ENCODE measurements at regions not wholly inside any gene's neighbourhood (a gene's known extent, or its start where the extent isn't known, plus 50 kb on each side); places are given as distances from the start of the nearest gene placed in this dataset.

DNA sequence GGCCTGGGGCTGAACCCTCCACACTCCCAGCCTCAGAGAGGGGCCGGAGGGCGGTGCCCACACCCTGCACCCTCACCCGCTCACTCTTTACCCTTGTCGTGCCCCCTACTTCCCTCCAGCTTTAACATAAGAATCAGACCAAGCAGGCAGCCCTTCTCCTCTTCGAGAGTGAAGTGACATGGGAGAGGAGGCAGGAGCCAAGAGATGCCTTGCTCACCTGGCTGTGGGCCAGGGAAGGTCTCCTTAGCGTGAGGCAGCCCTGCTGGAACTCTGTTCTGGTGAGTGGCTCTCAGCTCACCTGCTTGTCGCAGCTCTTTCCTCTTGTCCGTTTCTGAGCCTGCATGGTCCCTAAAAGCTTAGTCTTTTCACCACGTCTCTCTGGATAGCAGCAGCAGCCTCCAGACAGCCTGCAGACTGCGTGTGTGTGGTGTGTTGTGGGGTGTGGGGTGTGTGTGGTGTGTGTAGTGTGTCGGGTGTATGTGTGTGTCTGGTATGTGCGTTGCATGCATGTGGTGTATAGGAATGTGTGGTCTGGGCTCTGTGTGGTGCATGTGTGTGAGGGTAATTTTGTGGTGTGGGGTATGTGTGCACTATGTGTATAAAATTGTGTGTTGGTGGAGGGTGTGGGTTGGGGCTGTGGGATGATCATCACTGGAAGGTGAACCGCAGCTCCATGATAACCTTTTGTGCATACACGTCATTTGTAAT is 86.7 kb downstream of the CCDC185 start:
- H3K4me3 ChIP-seq = no peak overlapping the region
- no peak for DNase-seq
- intact Hi-C loops (cut with DNase I) = no loop called here
- H3K27me3 ChIP-seq = peaks cover 0 to 18% (median 0%) of the 10 kb centered on the region in 3 donors
- no peak for TF ChIP-seq POLR2AphosphoS5 (IDR thresholded peaks at IDR 0.05)
- TF ChIP-seq POLR2A (IDR thresholded peaks at IDR 0.05) = no peak
- TF ChIP-seq EP300 (IDR thresholded peaks at IDR 0.05) = no peak
- TF ChIP-seq CTCF (IDR thresholded peaks at IDR 0.05) = no peak
- no peak overlapping the region for H3K27ac ChIP-seq
- no peaks in the 10 kb centered on the region for H3K36me3 ChIP-seq
- no peaks in the 10 kb centered on the region for H3K4me1 ChIP-seq
- no peaks in the 10 kb centered on the region for H3K9me3 ChIP-seq
- WGBS, 2 donors = 49 to 50% methylated on average over 14 of the region's 14 CpGs

DNA sequence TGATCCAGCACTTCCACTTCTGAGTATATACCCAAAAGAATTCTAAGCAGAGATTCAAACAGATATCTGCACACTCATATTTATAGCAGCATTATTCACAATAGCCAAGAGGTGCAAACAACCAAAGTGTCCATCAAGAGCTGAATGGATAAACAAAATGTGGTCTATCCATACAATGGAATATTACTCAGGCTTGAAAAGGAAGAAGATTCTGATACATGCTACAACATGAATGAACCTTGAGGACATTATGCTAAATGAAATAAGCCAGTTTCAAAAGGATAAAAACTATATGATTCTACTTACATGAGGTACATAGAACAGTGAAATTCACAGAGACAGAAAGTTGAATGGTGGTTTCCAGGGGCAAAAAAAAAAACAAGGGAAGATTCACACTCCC is 88.9 kb downstream of the CCDC185 start:
- Histone ChIP-seq H3K27ac (no peak overlapping the region), H3K4me3 (no peak overlapping the region), H3K9me3 (no peaks in the 10 kb centered on the region), H3K36me3 (no peaks in the 10 kb centered on the region), H3K27me3 (peaks cover 0 to 18% (median 0%) of the 10 kb centered on the region in 3 donors), H3K4me1 (no peaks in the 10 kb centered on the region)
- no peak for DNase-seq
- intact Hi-C loops (cut with DNase I) = no loop called here
- TF ChIP-seq CTCF (IDR thresholded peaks at IDR 0.05) (no peak), EP300 (IDR thresholded peaks at IDR 0.05) (no peak), POLR2AphosphoS5 (IDR thresholded peaks at IDR 0.05) (no peak), POLR2A (IDR thresholded peaks at IDR 0.05) (no peak)

DNA sequence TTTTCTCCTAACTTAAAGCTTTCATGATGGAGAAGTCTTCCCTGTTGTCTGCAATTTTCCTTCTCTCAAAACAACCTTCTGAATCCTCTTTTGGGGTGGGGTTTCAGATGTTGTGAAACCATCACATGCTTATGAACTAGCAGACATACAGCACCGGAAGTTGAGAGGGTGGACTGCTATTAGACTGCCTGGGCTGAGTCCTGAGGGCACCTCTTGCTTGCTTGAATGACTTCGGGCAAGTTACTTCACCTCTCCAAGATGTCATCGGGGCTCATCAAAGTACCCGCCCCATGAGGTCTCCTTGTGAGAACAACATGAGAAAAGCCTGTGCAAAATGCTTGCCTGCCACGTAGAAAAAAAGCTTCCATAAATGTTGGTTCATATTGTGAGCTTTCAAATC is 89.6 kb downstream of the CCDC185 start:
- intact Hi-C loops (cut with DNase I) = no loop called here
- Histone ChIP-seq H3K27ac (no peak overlapping the region), H3K4me1 (no peaks in the 10 kb centered on the region), H3K4me3 (no peak overlapping the region), H3K36me3 (no peaks in the 10 kb centered on the region), H3K27me3 (peaks cover 0 to 17% (median 0%) of the 10 kb centered on the region in 3 donors), H3K9me3 (no peaks in the 10 kb centered on the region)
- TF ChIP-seq CTCF (IDR thresholded peaks at IDR 0.05) = no peak
- no peak for TF ChIP-seq POLR2A (IDR thresholded peaks at IDR 0.05)
- TF ChIP-seq EP300 (IDR thresholded peaks at IDR 0.05) = no peak
- no peak for TF ChIP-seq POLR2AphosphoS5 (IDR thresholded peaks at IDR 0.05)
- WGBS, 2 donors = 80 to 87% methylated on average over 5 of the region's 5 CpGs
- no peak for DNase-seq

DNA sequence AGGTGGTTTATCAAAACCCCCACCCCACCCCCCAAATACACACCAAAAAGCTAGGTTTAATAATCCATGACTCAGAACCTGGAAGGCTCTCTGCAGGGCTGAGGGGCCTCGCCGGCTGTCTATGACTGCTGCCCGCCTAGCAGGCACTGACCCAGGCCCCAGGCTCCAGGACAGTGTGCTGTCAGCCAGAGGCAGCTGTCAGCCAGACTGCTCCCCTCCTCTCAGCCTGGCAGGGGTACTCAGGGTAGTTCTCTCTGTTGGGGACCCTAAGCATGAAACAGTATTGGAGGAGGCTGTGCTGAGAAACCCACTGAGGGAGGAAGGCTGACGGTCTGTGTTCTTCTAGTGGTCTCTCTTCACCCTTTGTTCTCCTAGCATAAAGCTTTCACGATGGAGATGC is 90.3 kb downstream of the CCDC185 start:
- H3K36me3 ChIP-seq = no peaks in the 10 kb centered on the region
- peaks cover 0 to 9% (median 0%) of the 10 kb centered on the region in 3 donors for H3K27me3 ChIP-seq
- intact Hi-C loops (cut with DNase I) = no loop called here
- no peaks in the 10 kb centered on the region for H3K4me1 ChIP-seq
- H3K9me3 ChIP-seq = no peaks in the 10 kb centered on the region
- TF ChIP-seq POLR2A (IDR thresholded peaks at IDR 0.05) = no peak
- no peak for TF ChIP-seq POLR2AphosphoS5 (IDR thresholded peaks at IDR 0.05)
- TF ChIP-seq CTCF (IDR thresholded peaks at IDR 0.05) = no peak
- TF ChIP-seq EP300 (IDR thresholded peaks at IDR 0.05) = no peak
- no peak overlapping the region for H3K4me3 ChIP-seq
- 80 to 86% methylated on average over 5 of the region's 5 CpGs for WGBS, 2 donors
- no peak overlapping the region for H3K27ac ChIP-seq
- no peak for DNase-seq

GRCh38 chr1:223486366-223486765 is 93.2 kb downstream of the CCDC185 start:
- TF ChIP-seq POLR2AphosphoS5 (IDR thresholded peaks at IDR 0.05) = no peak
- no peak for TF ChIP-seq POLR2A (IDR thresholded peaks at IDR 0.05)
- TF ChIP-seq CTCF (IDR thresholded peaks at IDR 0.05) = no peak
- TF ChIP-seq EP300 (IDR thresholded peaks at IDR 0.05) = no peak
- intact Hi-C loops (cut with DNase I) = no loop called here
- Histone ChIP-seq H3K4me3 (no peak overlapping the region), H3K27ac (no peak overlapping the region), H3K4me1 (no peaks in the 10 kb centered on the region), H3K36me3 (no peaks in the 10 kb centered on the region), H3K27me3 (no peaks in the 10 kb centered on the region), H3K9me3 (no peaks in the 10 kb centered on the region)
- 61 to 74% methylated on average over 3 of the region's 3 CpGs for WGBS, 2 donors
- no peak for DNase-seq
